A549 (cell line): ENCODE measurements at regions not wholly inside any gene's neighbourhood (a gene's known extent, or its start where the extent isn't known, plus 50 kb on each side); places are given as distances from the start of the nearest gene placed in this dataset.

Source experiments
- ATAC-seq, 2 experiments: fragments of 200-7000 bp in 1 of 2; fragments of >200 bp in 1 of 2; cut with Nextera tagmentation in 1 of 2; cut with Tn5 transposase in 1 of 2; 3 replicates each; pipeline versions ENCODE4 v1.8.0 to v1.9.1; 2018 to 2020; ENCODE audit warnings: mild to moderate bottlenecking in 1 of 2, moderate library complexity in 1 of 2
- CTCF ChIA-PET: fragments of 300-600 bp; sonication (Branson Sonifier 250); formaldehyde crosslinking; extraction: SDS; loops from one replicate; lab custom pipeline; 2021; ENCODE audit warnings: antibody characterized with exemption, inconsistent platforms; lab: Yijun Ruan, JAX
- POLR2A ChIA-PET: fragments of 350-600 bp; formaldehyde crosslinking; extraction: SDS; loops from one replicate; lab custom pipeline; 2021; ENCODE audit warnings: antibody characterized with exemption, inconsistent platforms; lab: Yijun Ruan, JAX
- DNase-seq, 2 experiments: peaks; one replicate each; pipeline versions ENCODE4 v3.0.0 to v3.0.0-alpha.2; 2011 to 2016; ENCODE audit warnings: low read depth in 1 of 2, low spot score in 1 of 2
- FAIRE-seq: peaks from 2 replicates; lab custom pipeline; 2011; peaks lifted over from hg19 to GRCh38; lab: Jason Lieb, UNC
- H3K27ac ChIP-seq, 2 experiments: fragments of >200 bp; sonication (Bioruptor Twin); formaldehyde crosslinking; 3 replicates each; pipeline ENCODE4 v1.5.1; 2016 to 2017
- H3K4me1 ChIP-seq: fragments of >200 bp; sonication (Bioruptor Twin); formaldehyde crosslinking; 3 replicates; pipeline ENCODE4 v1.6.1; 2016
- H3K4me2 ChIP-seq: fragments of >200 bp; sonication (Bioruptor Twin); formaldehyde crosslinking; 3 replicates; pipeline ENCODE4 v1.6.1; 2016
- H3K4me3 ChIP-seq: fragments of >200 bp; sonication (Bioruptor Twin); formaldehyde crosslinking; 3 replicates; pipeline ENCODE4 v1.5.1; 2016
- H3K9me3 ChIP-seq: fragments of >200 bp; sonication (Bioruptor Twin); formaldehyde crosslinking; 3 replicates; pipeline ENCODE4 v1.6.1; 2016
- CBX2 ChIP-seq: fragments of 200-600 bp; sonication (generic); IDR thresholded peaks from 2 replicates; pipeline ENCODE4 v1.6.1; 2016; ENCODE audit warnings: low read depth, mild to moderate bottlenecking, borderline replicate concordance
- CEBPB ChIP-seq, 2 experiments: fragments of >200 bp in 1 of 2; sonication (Bioruptor Twin) in 1 of 2; formaldehyde crosslinking in 1 of 2; IDR thresholded peaks; 2 replicates each; pipeline ENCODE4 v1.6.1; 2012 to 2016
- CHD2 ChIP-seq: fragments of 150-350 bp; IDR thresholded peaks from 2 replicates; pipeline ENCODE4 v1.6.1; 2014; ENCODE audit warnings: low read length; ENCODE audit not compliant: partially characterized antibody
- CHD4 ChIP-seq: fragments of 200-600 bp; sonication (generic); IDR thresholded peaks from 2 replicates; pipeline ENCODE4 v1.6.1; 2016; ENCODE audit warnings: antibody characterized with exemption, mild to moderate bottlenecking, borderline replicate concordance
- E2F6 ChIP-seq: IDR thresholded peaks from 2 replicates; pipeline ENCODE4 v1.6.1; 2012; ENCODE audit warnings: low read depth, borderline replicate concordance
- EHF ChIP-seq: fragments of 250-450 bp; sonication (Bioruptor Pico); IDR thresholded peaks from 2 replicates; pipeline ENCODE4 v1.5.0; 2020; ENCODE audit warnings: mild to moderate bottlenecking
- EHMT2 ChIP-seq: fragments of 200-600 bp; sonication (generic); IDR thresholded peaks from 2 replicates; pipeline ENCODE4 v1.6.1; 2016; ENCODE audit warnings: antibody characterized with exemption, low read depth, mild to moderate bottlenecking, moderate library complexity
- ESRRA ChIP-seq: fragments of 150-350 bp; IDR thresholded peaks from 2 replicates; pipeline ENCODE4 v1.6.1; 2014; ENCODE audit warnings: mild to moderate bottlenecking, low read length, borderline replicate concordance
- FOSB ChIP-seq: fragments of 250-450 bp; sonication (Bioruptor Pico); IDR thresholded peaks from 2 replicates; pipeline ENCODE4 v1.5.0; 2020; ENCODE audit warnings: mild to moderate bottlenecking, moderate library complexity
- FOSL2 ChIP-seq, 2 experiments: fragments of 450-650 bp in 1 of 2; fragments of >200 bp in 1 of 2; sonication (Bioruptor Twin) in 1 of 2; formaldehyde crosslinking; IDR thresholded peaks; 2 replicates each; pipeline versions ENCODE4 v1.5.0 to v1.6.1; 2016 to 2020; ENCODE audit warnings: mild to moderate bottlenecking in 1 of 2, moderate library complexity in 1 of 2
- FOXS1 ChIP-seq: fragments of 250-450 bp; sonication (Bioruptor Pico); IDR thresholded peaks from 2 replicates; pipeline ENCODE4 v1.5.0; 2020; ENCODE audit warnings: mild to moderate bottlenecking, moderate library complexity
- HES2 ChIP-seq: fragments of >200 bp; sonication (Bioruptor Twin); formaldehyde crosslinking; IDR thresholded peaks from 2 replicates; pipeline ENCODE4 v1.6.1; 2016
- HEYL ChIP-seq: fragments of 250-450 bp; sonication (Bioruptor Pico); IDR thresholded peaks from 2 replicates; pipeline ENCODE4 v1.8.0; 2021; ENCODE audit warnings: mild to moderate bottlenecking, moderate library complexity
- HMGXB4 ChIP-seq: fragments of 250-450 bp; sonication (Bioruptor Pico); IDR thresholded peaks from 2 replicates; pipeline ENCODE4 v1.5.0; 2021; ENCODE audit warnings: mild to moderate bottlenecking, moderate library complexity, borderline replicate concordance
- HOXA7 ChIP-seq: fragments of 250-450 bp; sonication (Bioruptor Pico); IDR thresholded peaks from 2 replicates; pipeline ENCODE4 v1.5.0; 2020; ENCODE audit warnings: mild to moderate bottlenecking, moderate library complexity
- HOXB13 ChIP-seq: fragments of 250-450 bp; sonication (Bioruptor Pico); IDR thresholded peaks from 2 replicates; pipeline ENCODE4 v1.5.0; 2020; ENCODE audit warnings: low read depth, mild to moderate bottlenecking, moderate library complexity
- JUN ChIP-seq, 2 experiments: fragments of >200 bp; sonication (Bioruptor Twin); formaldehyde crosslinking; IDR thresholded peaks; 2 replicates in 1 of 2; 3 replicates in 1 of 2; pipeline ENCODE4 v1.6.1; 2016 to 2017
- MAFK ChIP-seq: fragments of 450-650 bp; IDR thresholded peaks from 2 replicates; pipeline ENCODE4 v1.6.1; 2014; ENCODE audit not compliant: partially characterized antibody
- NR3C1 ChIP-seq: fragments of >200 bp; sonication (Bioruptor Twin); formaldehyde crosslinking; IDR thresholded peaks from 3 replicates; pipeline ENCODE4 v1.6.1; 2017
- PBX3 ChIP-seq: IDR thresholded peaks from 2 replicates; pipeline ENCODE4 v1.6.1; 2012
- POLR2A ChIP-seq: IDR thresholded peaks from 2 replicates; pipeline ENCODE4 v1.6.1; 2012; ENCODE audit warnings: mild to moderate bottlenecking, low read length
- RAD21 ChIP-seq, 2 experiments: fragments of >200 bp in 1 of 2; sonication (Bioruptor Twin) in 1 of 2; formaldehyde crosslinking in 1 of 2; IDR thresholded peaks in 1 of 2; conservative IDR thresholded peaks in 1 of 2; 2 replicates in 1 of 2; 3 replicates in 1 of 2; pipeline ENCODE4 v1.6.1; 2012 to 2018; ENCODE audit warnings: inconsistent platforms in 1 of 2
- SREBF2 ChIP-seq: fragments of 450-650 bp; IDR thresholded peaks from 2 replicates; pipeline ENCODE4 v1.6.1; 2014; ENCODE audit warnings: mild to moderate bottlenecking, moderate library complexity
- TP53 ChIP-seq: fragments of 250-450 bp; sonication (Bioruptor Pico); IDR thresholded peaks from 2 replicates; pipeline ENCODE4 v1.5.0; 2021; ENCODE audit warnings: mild to moderate bottlenecking, moderate library complexity
- ZC3H11A ChIP-seq: fragments of 450-650 bp; IDR thresholded peaks from 2 replicates; pipeline ENCODE4 v1.6.1; 2014; ENCODE audit warnings: antibody characterized with exemption, mild to moderate bottlenecking
- ZFP36 ChIP-seq: fragments of 450-650 bp; IDR thresholded peaks from 2 replicates; pipeline ENCODE4 v1.6.1; 2014; ENCODE audit warnings: borderline replicate concordance; ENCODE audit not compliant: partially characterized antibody
- WGBS: methylation state at CpG from one replicate; pipeline ENCODE4 v1.1.6; 2017; ENCODE audit errors: missing lambda C conversion rate; 5-methylcytosine and 5-hydroxymethylcytosine counted together

GRCh38 chr4:119865789-119866188, 200.9 kb downstream of the MAD2L1 start:
- CTCF ChIA-PET: no interaction called here
- POLR2A ChIA-PET: no interaction called here
- no peaks in the 10 kb centered on the region for H3K4me1 ChIP-seq
- H3K9me3 ChIP-seq: no peaks in the 10 kb centered on the region
- H3K4me3 ChIP-seq: no peak overlapping the region
- no peak overlapping the region for H3K4me2 ChIP-seq
- DNase-seq: no peak
- no peak for TF ChIP-seq TP53 (CRISPR knock-in tag)
- TF ChIP-seq, all 56 proteins: peak for 0
- H3K27ac ChIP-seq: no peak overlapping the region
- ATAC-seq: no peak
- FAIRE-seq: no peak

- H3K4me2 ChIP-seq: no peak overlapping the region
- DNase-seq: no peak
- TF ChIP-seq HES2 (no peak), EHMT2 (no peak), HOXB13 (no peak), ESRRA (no peak), HMGXB4 (CRISPR knock-in tag) (no peak), CHD2 (no peak), HEYL (CRISPR knock-in tag) (no peak), CEBPB (IDR thresholded peaks at IDR 0.05) (no peak), ZFP36 (no peak), EHF (no peak), NR3C1 (no peak), RAD21 (conservative IDR thresholded peaks at IDR 0.05 in 1 of 2, IDR thresholded peaks at IDR 0.05 in 1 of 2) (no peak), FOSL2 (IDR thresholded peaks at IDR 0.05) (no peak), FOSL2 (CRISPR knock-in tag; IDR thresholded peaks at IDR 0.05) (no peak)
- H3K27ac ChIP-seq: no peak overlapping the region
- no peak overlapping the region for H3K4me3 ChIP-seq
- FAIRE-seq: no peak
- no peaks in the 10 kb centered on the region for H3K4me1 ChIP-seq
- CTCF ChIA-PET: no interaction called here
- no peak for ATAC-seq
- POLR2A ChIA-PET: no interaction called here
- no peaks in the 10 kb centered on the region for H3K9me3 ChIP-seq
Observed at GRCh38 chr4:119865389-119865788, 201.3 kb downstream of the MAD2L1 start.

DNA sequence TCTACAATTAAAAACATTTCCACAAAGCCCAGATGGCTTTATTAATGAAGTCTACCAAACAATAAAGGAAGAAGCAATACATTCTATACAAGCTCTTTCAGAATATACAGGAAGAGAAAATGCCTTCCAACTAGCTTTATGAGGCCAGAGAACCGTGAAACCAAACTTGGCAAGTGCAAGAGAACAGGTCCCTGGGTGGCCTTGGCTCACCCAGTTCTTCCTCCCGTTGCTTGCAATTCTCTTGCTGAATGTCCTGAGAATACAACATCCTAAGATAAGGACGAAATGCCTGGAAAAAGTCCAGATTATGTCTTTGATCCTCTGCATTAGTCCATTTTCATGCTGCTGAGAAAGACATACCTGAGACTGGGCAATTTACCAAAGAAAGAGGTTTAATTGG, 204.9 kb downstream of the MAD2L1 start:
- Histone ChIP-seq H3K27ac (no peak overlapping the region), H3K9me3 (no peaks in the 10 kb centered on the region), H3K4me3 (no peak overlapping the region), H3K4me1 (no peaks in the 10 kb centered on the region), H3K4me2 (no peak overlapping the region)
- ATAC-seq: no peak
- TF ChIP-seq TP53 (CRISPR knock-in tag) (no peak), E2F6 (no peak)
- ChIA-PET CTCF (no interaction called here), POLR2A (no interaction called here)
- WGBS: 18% methylated on average over 3 of the region's 3 CpGs
- DNase-seq: no peak
- no peak for FAIRE-seq

DNA sequence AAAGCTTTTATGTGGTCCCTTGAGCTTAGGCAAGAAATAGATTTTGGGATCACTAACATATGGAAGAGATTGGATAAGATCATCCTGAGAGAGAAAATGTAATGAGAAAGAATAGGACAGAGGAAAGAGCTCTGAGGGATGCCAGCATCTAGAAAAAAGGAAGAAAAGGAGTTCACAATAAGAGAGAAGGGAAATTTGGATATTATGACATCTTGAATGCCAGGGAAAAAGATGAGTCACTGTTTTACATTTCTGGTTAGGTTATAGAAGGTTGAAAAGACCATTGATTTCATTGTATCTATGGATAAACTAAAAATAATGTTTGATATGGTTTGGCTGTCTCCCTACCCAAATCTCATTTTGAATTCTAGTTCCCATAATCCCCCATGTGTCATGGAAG, 208.5 kb downstream of the MAD2L1 start:
- Histone ChIP-seq H3K9me3 (no peaks in the 10 kb centered on the region), H3K4me3 (no peak overlapping the region), H3K27ac (no peak overlapping the region), H3K4me2 (no peak overlapping the region), H3K4me1 (no peaks in the 10 kb centered on the region)
- POLR2A ChIA-PET: no interaction called here
- FAIRE-seq (no peak), DNase-seq (no peak), ATAC-seq (no peak)
- TF ChIP-seq CHD4: no peak
- TF ChIP-seq PBX3: no peak
- no peak for TF ChIP-seq MAFK
- TF ChIP-seq POLR2A: no peak
- TF ChIP-seq SREBF2: no peak
- no peak for TF ChIP-seq JUN (IDR thresholded peaks at IDR 0.05)
- TF ChIP-seq HOXA7 (CRISPR knock-in tag): no peak
- no peak for TF ChIP-seq ZC3H11A
- no peak for TF ChIP-seq FOSB (CRISPR knock-in tag)
- no peak for TF ChIP-seq FOXS1
- no peak for TF ChIP-seq CBX2
- CTCF ChIA-PET: no interaction called here
